DMS53 treated with DMSO at 0.1 percent for 48 hours (cell line): ENCODE measurements at regions not wholly inside any gene's neighbourhood (a gene's known extent, or its start where the extent isn't known, plus 50 kb on each side); places are given as distances from the start of the nearest gene placed in this dataset.
"Not testable (repeated sequence)": the region's sequence is repeated elsewhere in the genome, so short reads cannot be mapped to it uniquely, and the experiment has no call there.

Experiments used
- DNase-seq: peaks from one replicate; lab custom pipeline; 2025; ENCODE audit not compliant: unreplicated experiment; lab: John Stamatoyannopoulos, UW

DNA sequence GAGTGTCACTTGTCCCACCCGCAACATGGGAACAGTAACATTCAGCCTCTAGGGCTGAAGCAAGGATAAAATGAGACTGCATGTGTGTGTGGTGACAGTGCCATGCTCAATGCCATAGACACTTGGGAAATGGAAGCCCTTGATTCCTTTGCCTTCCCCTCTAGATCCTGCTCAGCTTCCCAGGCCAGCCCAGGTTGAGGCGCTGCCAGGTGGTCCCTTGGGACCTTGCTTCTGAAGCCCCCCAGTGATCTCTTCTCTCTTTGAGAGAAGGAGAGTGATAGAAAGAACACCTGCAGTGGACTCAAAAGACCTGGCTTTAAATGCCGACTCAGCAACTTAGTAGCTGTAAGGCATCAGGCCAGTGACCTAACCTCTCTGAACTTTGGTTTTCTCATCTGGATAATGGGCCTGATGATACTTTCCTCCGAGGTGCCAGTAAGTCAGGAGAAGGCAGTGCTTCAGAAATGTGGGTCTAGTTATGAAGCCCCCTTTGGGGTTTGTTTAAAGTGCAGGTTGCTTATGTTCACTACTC, 144.5 kb downstream of the RPLP1 start:
- no peak for DNase-seq

DNA sequence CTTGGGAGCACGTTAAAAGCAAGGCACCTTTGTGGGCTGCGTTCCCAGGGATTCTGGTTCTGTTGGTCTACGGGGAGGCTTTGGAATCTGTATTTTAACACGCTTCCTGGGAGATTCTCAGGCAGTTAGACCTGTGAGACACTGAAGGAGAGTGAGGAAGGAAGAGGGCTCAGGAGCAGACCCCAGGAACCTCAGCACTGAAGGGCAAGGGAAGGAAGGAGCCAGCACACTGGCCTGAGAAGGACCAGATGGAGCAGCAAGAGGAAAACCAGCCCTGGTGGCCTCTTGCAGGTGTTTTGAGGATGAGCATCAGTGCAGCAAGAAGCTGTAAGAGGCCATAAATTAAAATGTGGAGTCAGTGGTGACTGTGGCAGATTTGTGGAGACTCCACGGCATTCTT, 146.7 kb downstream of the RPLP1 start:
- DNase-seq, result no peak

DNA sequence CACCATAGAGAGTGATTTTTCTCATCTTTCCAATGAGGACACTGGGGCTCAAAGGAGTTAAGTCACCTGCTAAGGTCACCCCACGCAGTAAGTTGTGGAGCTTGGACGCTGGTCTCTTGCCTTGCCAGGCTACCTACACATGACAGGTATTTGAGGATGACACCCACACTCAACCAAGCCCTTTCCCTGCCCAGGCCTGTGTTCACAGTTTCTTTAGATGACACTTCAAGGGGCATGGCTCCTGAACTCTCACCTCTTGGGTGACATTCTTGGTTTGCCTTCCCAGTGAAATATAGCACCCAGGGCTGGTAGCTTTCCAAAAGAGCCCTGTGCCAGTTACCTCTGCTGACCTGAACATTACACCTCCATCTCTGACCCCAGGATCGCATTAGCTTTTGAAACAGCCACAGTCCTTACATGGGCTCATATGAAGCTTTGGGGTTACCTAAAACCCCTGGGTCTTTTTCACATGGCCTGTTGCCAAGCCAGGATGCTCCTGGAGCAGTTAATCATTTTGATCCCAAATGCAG, 148.0 kb downstream of the RPLP1 start:
- no peak for DNase-seq

DNA sequence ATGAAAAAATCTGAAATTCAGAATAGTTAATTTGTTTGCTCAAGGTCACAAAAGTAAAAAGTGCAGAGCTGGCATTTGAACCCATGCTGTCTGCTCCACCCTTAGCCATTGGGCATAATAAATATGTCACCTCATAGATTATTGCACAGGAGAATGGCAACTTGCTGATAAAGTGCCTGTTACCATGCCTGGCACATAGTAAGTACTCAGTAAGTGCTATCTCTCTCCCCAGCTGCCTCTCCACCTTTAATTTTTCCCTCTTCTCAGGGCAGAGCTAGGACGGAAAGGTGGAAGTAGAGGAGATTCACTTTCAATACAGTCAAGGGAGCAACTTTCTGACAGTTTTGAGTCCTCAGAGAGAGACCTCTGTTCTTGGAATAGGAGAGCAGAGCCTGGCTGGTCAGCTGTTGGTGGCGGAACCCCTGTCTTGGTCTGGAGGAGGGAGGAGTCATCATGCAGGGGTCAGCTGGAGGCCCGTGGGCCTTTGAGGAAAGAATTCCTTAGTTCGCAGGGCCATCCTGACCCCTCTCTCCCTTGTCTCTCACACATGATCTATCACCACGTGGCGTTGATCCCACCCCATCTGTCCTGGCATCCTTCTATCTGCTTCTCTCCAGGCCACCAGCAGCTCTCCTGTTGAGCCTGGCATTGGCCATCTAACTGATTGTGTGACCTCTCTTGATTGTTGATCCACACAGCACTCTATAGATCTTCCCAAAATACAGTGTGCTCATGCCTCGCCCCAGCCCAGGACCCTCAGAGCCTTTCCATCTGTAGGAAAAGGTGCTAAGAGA, 149.3 kb downstream of the RPLP1 start:
- no peak for DNase-seq

DNA sequence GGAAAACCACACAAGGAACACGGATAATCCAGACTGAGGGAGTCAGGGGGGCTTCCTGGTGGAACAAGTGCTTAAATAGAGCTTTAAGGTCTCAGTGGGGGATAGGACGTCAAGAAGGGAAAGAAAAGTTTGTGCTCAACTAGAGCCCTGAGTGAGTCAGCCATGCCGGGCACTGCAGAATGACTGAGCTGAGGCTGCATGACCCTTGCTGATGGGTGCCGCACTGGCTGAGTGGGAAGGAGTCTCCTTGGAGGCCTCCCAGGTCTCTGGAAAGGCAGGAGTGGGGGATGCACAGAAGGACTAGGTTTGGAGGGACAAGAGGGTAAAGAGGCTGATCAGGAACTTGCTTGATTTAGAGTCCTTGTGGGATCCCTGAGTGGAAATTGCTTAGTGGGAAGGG, 150.3 kb downstream of the RPLP1 start:
- DNase-seq, result no peak

DNA sequence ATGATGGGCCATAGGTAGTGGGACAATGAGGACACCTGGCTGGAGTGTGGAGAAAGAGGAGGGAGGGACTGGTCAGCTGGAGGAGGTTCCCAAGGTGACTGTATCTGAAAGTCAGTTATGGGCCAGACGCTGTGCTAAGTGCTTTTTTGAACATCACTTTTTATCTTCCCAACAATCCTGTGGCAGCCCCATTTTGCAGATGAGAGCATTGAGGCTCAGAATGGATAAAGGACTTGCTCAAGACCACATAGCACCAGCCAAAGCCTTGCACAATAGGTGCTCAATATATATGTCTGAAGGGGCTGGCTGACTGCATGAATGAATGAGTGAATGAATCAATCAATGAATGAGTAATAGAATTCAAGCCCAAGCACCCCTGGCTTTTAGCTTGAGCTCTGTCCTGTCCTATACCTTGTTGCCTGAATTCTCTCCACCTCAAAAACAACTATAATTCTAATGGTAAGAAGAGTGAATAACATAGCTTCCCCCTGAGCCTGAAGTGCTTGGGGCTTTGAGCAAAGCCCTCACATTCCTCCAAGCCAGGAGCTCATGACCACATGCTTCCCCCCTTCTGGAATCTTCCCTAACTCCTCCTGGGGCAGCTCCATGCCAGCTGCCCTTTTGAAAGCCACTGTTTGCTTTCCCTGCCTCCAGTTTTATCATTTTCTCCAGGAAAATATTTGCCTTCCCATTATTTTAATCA, 150.9 kb downstream of the RPLP1 start:
- no peak for DNase-seq

DNA sequence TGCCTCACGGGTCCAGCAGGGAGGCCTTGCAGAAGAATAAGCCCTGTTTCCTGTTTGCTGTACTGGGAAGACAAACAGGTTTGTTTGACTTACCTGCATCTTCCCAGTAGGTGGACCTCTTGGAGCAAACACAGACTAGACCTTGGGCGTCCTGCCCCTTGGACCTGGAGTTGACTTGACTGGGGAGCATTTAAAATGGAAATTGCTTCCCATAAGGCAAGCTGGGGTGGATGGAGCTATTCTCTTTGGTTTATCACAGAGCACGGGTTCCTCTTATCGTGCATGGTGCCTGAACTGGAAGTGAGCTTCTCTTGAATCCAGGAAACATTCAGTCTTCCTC, 151.4 kb downstream of the RPLP1 start:
- peak; percentile 90 for DNase-seq

DNA sequence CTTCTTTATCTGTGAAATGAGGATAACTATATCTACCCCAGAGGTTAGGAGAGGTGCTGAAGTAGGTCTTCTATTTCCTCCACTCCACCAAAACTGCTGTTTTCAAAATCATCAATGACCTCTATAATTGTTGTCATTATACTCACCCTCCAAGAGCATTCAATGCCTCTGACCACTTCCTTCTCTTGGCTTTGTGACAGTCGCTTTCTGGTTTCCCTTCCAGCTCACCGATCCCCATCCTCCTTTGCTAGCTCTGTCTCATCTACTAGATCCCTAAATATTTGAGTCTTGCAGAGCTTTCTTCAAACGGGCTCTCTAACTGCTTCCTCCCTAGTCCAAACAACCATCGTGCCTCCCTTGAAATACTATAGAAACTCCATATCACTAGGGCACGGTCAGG, 153.5 kb downstream of the RPLP1 start:
- no peak for DNase-seq

DNA sequence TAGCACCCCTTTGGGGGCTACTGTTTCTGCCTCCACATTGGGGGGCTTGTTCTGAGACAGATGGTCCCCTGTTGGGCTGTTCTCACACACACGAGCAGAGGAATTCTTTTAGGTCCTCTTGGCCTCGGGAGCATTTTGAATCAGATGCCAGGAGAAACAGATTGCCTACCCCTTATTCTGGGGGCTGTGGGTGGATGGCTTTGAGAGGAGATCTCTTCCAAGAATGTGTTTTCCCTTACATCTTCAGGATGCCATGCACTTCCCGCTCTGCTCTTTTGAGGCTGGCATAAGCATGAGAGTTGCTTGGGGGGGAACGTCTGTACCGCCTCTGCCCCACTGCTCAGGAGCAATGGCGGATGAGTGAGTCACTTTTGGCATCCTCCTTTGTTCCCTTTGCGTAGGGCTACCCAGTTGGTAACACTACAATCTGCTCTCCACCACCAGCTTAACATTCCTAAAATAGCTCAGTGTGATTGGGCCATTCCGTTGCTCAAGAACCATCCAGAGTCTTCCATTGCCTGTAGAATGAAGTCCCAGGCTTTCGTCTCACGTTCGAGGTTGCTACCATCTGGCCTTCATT, 154.4 kb downstream of the RPLP1 start:
- DNase-seq, result no peak

DNA sequence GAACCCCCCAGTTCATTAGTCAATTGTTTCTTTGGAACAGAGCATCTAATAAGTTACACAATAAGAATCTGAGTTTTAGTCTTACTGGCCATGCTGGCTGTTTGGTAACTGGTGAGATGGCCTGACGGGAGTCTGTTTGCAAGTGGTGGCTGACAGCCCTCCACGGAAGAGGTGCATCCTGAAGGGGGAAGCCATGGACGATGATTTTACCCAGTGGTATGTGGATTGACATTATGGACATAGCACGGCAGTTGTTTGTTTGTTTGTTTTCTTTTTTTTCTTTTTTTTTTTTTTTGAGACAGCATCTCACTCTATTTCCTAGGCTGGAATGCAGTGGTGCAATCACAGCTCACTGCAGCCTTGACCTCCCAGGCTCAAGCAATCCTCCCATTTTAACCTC, 156.0 kb downstream of the RPLP1 start:
- DNase-seq, result no peak

DNA sequence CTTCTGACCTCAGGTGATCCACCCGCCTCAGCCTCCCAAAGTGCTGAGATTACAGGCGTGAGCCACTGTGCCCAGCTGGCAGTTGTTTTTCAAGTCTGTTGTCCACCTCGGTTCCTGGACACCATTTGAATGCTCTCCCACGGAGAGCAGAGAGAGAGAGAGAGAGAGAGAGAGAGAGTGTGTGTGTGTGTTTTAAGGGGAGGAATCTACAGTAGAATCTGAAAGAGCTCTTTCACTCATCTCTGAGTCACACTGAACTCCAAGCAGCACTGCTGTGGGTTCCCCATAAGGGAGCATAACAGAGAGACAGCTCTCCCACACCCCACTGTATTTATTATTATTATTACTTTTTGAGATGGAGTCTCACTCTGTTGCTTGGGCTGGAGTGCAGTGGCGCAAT, 156.6 kb downstream of the RPLP1 start:
- DNase-seq, result no peak

DNA sequence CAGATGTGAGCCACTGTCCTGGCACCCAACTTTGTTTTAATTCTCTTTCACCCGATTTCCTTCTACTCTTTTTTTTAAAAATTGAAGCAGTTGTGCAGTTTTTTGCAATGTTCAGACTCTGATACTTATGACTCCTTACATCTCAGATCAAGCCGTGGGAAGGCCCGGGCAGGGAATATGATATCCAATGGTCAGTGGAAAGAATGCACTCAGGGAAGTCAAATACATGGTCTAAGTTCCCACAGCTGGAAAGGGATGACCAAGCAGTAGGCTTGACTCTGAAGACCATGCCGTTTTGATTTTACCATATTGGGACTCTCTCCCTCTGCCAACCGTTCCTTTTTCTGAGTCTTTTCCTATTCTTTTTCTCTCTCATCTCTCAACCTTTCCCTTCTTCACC, 157.2 kb downstream of the RPLP1 start:
- DNase-seq, result no peak

DNA sequence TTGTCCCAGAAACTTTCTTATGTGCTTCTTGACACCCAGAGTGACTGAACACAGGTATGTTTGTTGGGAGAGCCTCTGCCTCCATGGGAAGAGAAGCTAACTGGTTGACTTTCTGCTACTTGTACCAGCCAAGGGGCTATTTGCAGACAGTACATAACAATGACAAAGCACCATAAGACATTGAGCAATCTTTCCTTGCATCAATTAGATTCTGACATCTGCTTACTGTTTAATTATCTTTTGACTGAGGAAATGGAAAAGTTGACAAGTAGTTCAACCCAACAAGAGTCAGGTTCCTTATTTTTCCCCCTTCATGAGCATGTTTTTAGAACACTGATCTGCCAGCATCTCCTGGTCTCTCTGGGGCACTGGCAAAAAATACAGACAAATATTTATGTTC, 157.7 kb downstream of the RPLP1 start:
- no peak for DNase-seq

DNA sequence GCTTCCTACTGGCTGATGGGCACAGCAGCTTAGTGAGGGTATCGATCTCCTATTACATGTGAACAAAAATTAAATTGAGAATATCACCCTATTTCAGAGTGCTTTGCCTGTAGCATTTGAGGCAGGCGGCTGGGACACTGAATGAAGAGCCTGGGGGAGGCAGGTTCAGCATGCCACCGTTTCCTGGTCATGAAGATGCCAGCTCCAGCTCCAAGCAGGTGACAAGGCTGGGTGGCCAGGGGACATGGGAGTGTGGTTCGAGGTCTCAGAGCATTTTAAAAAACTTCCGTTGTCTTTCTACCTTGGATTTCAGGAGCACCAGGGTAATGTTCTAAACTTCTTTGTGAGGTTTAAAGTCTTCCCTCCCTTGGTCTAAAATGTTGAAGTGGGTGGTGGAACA, 158.2 kb downstream of the RPLP1 start:
- DNase-seq, result no peak

DNA sequence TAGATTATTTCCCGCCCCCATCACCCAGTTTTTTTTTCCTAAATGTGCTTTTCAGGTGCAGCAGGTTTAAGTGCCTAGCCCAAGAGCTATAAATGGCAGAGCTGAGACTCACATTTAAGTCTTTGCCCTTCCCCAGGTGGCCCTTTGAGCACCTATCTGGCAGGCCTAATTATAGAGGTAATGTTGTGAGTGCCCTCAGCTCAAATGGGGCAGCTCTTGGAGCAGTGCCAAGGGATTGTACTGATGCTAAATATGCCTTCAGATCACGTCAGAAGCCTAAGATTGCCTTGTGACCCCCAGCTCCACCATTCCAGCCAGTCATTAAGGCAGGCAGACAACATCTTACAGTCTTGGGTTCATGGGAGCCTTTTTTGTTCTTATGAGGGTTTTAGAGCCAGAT, 159.5 kb downstream of the RPLP1 start:
- no peak for DNase-seq

DNA sequence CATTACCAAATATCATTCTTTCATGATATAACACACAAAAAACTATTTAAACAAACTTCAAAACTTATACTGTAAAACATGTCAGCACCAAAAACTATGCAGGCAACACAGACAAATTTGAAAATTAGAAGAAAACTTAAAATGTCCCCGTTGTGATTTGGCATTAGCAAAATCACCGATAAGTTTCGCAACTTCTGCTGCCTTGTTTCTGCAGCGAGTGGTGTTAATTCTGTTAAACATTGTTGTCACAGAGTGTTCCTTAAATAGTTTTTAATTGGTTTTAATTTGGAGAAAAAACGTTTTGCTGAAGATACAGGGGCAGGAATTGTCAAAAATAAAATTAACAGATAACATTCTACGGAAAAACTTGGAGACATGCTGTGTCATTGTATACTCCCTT, 160.6 kb downstream of the RPLP1 start:
- DNase-seq, result no peak

DNA sequence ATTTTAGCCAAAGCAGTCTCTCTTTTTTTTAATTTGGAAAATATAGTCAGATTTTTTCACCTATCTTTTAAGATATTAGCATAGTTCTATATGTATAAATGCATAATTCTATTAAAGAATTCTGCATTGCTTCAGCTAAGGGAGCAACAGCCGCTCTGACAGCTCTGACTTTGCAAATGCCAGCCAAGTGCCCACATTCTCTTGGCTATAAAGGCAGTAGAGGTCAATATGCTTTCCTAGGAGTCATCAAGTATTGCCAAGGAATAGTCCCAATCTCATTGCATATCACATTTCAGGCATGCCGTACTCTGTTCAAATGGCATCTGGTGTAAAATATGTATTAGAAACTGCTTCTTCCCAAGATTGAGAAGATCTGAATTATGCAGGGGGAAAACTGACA, 161.4 kb downstream of the RPLP1 start:
- no peak for DNase-seq

DNA sequence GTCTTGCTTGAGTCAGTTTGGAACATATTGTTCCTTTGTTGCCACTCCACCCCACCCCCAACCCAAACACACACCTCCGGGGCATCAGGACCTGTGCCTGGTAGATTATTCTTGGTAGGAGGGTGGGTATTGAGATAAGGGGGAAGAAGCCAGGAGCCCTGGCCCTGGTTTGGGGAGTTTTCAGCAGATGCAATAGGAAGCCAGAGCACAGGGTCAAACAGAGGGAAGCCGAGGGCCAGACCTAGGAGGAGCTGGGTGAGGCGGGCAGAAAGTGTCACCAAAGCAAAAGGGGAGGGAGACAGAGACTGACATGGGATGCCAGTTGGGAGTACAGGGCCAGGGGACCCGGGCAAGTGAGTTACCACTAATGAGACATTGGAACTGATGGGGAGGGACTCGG, 163.1 kb downstream of the RPLP1 start:
- DNase-seq, result no peak

DNA sequence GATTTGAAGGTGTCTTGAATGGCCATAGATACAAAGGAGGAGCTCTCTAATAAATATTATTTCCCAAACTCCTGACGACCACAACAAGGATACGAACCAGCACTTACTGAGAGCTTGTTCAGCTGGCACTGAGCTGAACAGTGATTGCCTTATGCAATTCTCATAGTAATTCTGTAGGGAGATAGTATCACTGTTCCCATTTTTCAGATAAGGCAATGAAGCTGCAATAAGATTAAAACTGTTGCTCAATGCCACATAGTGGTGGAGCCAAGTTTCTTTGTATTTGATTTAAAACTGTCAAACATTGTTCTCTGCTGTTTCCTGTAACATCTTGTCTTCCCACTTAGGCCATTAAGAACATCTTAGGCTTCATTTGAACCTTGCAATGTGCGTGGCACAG, 163.9 kb downstream of the RPLP1 start:
- DNase-seq, result no peak

DNA sequence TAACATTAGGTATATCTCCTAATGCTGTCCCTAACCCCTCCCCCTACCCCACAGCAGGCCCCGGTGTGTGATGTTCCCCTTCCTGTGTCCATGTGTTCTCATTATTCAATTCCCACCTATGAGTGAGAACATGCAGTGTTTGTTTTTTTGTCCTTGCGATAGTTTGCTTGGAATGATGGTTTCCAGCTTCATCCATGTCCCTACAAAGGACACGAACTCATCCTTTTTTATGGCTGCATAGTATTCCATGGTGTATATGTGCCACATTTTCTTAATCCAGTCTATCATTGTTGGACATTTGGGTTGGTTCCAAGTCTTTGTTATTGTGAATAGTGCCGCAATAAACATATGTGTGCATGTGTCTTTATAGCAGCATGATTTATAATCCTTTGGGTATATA, 164.5 kb downstream of the RPLP1 start:
- DNase-seq, result not testable (repeated sequence)

DNA sequence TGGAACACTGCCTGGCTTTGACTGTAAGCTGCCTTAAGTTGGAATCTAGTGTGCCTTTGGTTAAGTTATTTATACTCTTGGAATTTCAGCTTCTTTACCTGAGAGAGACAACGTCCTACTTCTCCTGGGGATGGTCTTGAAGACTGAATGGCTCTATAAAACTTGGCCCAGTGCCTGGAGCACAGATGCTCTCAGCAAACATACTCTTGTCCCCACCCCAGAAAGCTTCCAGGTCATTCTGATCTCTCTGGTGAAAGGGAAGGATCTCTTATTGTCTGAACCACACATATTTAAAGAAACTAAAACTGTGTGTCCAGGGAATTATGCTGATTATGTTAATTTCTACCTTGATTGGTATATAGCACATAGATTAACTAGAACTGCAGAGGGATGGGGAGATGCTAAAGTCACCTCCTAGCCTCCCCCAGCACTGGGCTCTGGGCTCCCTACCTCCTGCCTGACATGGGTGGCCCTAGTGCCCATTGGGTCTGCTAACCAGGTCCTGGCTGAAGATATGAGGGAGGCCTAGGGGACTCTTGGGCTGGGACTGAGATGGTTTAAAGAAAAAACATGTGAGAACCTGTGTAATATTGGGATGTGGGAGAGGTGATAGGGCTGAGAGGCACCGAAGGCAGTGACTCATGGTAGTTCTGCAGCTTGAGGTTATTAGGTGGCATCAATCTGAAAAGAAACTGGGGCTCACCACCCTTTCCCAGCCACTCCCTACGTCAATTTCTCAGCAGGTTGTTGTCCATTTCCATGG, 171.0 kb downstream of the RPLP1 start:
- no peak for DNase-seq
